OCI-LY1 (cell line): ENCODE measurements at regions not wholly inside any gene's neighbourhood (a gene's known extent, or its start where the extent isn't known, plus 50 kb on each side); places are given as distances from the start of the nearest gene placed in this dataset.

ENCODE experiments used
- CTCF ChIP-seq: fragments of 200-600 bp; sonication (generic), shearing (Covaris generic); IDR thresholded peaks from 2 replicates; pipeline ENCODE4 v1.5.1; 2017; ENCODE audit warnings: mild to moderate bottlenecking, antibody characterized with exemption, low read length, moderate library complexity, mixed read lengths
- EZH2 ChIP-seq: fragments of 200-600 bp; sonication (generic), shearing (Covaris generic); IDR thresholded peaks from 2 replicates; pipeline ENCODE4 v1.8.0; 2017; ENCODE audit warnings: borderline replicate concordance, mixed run types, mild to moderate bottlenecking, antibody characterized with exemption, low read length, moderate library complexity, mixed read lengths

- TF ChIP-seq CTCF: no peak
- TF ChIP-seq EZH2: no peak
Observed at GRCh38 chr4:187666034-187666433, 329.5 kb upstream of the ZFP42 start.
